HS-5 (cell line): ENCODE measurements at regions not wholly inside any gene's neighbourhood (a gene's known extent, or its start where the extent isn't known, plus 50 kb on each side); places are given as distances from the start of the nearest gene placed in this dataset.
"Not testable (repeated sequence)": the region's sequence is repeated elsewhere in the genome, so short reads cannot be mapped to it uniquely, and the experiment has no call there.

Source experiments
- DNase-seq: peaks from one replicate; pipeline ENCODE4 v3.0.0-alpha.2; 2012; ENCODE audit warnings: low read depth

GRCh38 chr5:117135851-117136250 lies 561.2 kb upstream of the SEMA6A start:
- DNase-seq = no peak

DNA sequence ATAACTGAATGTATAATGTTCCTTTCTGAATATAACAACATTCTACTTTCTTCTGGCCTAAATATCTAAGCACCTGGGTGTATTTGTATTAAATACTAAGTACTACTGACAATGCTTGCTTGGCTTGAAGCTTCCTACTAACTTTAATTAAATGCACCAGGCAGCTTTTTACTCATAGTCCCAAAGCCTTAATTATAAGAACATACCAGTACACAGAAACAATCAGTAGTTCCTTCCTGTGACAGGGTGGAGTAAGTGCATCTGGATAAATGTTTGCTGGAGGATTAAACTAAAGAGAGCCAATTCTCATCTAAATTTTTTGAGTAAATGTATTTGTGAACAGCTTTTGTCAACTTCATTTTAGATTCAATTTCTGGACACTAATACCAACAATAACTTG lies 558.6 kb upstream of the SEMA6A start:
- no peak for DNase-seq

GRCh38 chr5:117131876-117132275 lies 557.3 kb upstream of the SEMA6A start:
- no peak for DNase-seq

GRCh38 chr5:117131048-117131679 lies 556.5 kb upstream of the SEMA6A start:
- DNase-seq = no peak

GRCh38 chr5:117118499-117118898 lies 543.9 kb upstream of the SEMA6A start:
- DNase-seq = no peak

DNA sequence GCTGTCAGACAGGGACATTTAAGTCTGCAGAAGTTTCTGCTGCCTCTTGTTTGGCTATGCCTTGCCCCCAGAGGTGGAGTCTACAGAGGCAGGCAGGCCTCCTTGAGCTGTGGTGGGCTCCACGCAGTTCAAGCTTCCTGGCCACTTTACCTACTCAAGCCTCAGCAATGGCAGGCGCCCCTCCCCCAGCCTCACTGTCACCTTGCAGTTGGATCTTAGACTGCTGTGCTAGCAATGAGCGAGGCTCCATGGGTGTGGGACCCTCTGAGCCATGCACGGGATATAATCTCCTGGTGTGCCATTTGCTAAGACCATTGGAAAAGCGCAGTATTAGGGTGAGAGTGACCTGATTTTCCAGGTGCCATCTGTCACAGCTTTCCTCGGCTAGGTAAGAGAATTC lies 542.7 kb upstream of the SEMA6A start:
- not testable (repeated sequence) for DNase-seq

DNA sequence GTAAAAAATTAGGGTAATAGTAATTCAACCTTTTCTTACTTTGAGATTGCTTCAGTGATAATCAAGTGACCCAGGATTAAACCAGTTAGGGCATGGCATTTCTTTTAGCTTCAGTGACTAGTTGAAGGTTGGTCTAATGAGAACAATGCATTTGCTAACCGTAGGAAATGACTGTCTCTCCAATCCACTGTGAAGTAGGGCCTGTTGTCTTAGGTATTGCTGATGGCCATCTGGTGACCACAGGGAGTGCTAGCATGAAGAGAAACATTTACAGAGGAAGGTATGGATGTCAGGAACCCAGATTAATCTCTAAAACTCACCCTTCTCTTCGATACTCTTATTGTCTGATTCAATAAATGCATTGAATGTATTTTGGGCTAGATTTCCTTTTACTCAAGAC lies 535.9 kb upstream of the SEMA6A start:
- no peak for DNase-seq

DNA sequence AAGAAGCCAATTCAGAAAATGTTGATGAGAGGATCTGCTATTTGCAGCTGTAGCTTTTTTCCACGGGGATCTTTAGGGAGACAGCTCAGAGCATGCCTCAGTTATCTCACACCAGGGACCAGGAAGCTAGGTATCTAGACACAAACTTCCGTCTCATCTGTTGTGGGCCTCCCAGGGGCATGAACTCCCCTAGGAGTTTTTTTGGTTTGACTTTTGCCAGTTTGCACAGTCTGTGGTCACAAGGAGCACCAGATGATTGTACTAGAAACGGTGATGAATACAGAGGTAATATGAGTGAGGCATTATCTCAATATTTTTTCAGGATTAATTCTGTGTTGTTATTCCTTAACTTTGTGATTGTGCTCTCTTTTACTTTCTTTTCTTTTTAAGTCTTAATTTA lies 533.2 kb upstream of the SEMA6A start:
- DNase-seq = no peak

DNA sequence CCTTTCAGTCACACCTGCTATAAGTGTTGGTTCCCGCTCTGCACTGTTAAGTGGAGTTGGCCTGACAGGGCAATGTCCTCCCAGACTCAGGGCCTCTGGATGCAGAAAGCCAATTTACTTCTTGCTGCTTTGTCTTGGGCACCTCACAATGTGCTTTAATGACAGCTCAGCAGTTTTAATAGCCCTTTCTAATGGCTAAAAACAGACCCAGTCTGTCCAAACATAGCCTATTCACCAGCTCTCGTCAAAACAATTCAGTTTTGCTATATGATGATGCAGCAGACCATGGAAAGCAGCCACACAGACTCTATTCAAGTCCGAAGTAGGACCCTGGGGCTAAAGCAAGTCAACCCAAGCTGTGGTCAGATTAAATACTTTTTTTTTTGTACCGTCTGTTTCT lies 529.1 kb upstream of the SEMA6A start:
- no peak for DNase-seq

DNA sequence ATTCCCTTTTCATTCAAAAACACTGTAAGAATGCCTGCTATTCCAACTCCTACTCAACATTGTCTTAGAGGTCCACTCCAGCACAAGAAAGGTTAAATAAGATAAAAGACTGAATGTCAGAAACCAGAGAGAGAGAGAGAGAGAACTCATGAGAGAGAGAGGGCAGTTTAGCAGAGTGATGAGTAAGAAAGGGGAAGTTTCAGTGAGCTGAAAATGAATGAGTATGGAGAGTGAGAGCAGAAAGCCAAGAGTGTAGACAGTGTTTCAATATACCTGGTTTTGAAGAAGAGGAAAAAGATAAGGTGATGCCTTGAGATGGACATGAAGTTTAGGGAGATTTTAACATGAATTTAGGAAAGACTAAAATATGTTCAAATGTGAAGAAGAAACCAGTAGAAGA lies 528.0 kb upstream of the SEMA6A start:
- no peak for DNase-seq

- DNase-seq = no peak
These were observed 525.6 kb upstream of the SEMA6A start for GRCh38 chr5:117100176-117100575.

GRCh38 chr5:117098094-117098493 lies 523.5 kb upstream of the SEMA6A start:
- DNase-seq = no peak

DNA sequence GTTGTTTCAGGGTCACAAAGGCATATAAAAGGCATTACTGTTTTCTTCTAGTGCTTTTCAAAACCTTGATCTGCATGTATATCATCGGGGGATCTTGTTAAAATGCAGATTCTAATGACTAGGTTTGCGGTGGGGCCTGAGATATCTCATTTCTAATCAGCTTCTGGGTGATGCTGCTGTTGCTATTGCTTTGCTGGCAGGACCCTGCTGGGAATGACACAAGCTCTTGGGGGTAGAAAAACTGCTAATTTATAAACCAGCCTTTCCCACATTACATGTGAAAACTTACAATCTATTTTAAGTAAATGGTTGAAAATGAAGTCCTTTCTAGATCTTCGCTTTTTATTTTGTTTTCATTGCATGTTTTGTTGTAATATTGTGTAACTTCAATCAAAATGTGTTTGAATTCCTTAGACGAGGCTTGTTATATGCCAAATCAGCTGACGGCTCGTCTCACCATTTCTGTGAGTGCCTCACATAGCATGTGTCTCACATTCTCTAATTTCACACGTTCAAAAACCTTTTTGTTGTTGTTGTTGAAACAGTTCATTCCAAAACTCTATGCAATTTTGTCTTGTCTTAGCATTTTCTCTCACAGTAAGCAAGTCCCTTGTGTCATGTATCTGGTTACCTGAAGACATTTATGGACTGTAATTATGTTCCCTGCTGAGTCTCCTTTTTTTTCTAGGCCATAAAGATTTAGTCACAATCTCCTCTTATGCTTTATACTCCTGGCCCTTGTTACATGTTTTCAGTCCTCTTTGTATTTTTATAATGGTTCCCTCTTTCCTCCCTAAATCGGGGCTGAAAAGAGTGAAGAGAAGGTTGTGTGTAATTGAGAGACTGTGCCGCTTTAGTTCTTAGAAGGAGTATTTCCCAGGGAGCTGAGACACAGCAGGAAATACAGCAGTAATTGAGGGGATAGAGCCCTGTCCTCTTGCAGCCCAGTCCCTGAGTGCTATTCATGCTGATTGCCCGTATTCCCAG lies 521.0 kb upstream of the SEMA6A start:
- no peak for DNase-seq

GRCh38 chr5:117094114-117094815 lies 519.6 kb upstream of the SEMA6A start:
- DNase-seq = no peak

- no peak for DNase-seq
These were observed 519.0 kb upstream of the SEMA6A start for GRCh38 chr5:117093653-117094052.

GRCh38 chr5:117089001-117089400 lies 514.4 kb upstream of the SEMA6A start:
- DNase-seq = no peak

- DNase-seq = no peak
These were observed 513.6 kb upstream of the SEMA6A start for GRCh38 chr5:117088176-117088575.

DNA sequence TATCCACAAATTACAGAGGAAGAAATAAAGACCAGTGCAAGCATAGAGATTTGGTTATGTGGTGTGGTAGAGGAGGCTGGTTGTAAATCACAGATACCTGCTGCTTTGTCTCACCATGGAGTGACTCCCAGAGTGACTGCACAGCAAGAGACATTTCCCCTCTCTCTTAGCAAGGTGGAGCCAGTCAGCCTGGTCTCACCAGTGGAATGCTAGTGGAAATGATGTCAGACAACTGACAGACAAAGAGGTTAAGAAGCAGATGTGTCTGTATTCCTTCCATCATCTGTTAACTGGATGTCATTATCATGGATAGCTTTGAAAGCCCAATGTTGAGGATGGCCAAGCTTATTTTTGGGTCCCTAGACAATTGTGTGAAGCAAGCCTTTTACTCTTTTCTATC lies 509.4 kb upstream of the SEMA6A start:
- no peak for DNase-seq

- DNase-seq = no peak
These were observed 508.4 kb upstream of the SEMA6A start for GRCh38 chr5:117082977-117083376.

DNA sequence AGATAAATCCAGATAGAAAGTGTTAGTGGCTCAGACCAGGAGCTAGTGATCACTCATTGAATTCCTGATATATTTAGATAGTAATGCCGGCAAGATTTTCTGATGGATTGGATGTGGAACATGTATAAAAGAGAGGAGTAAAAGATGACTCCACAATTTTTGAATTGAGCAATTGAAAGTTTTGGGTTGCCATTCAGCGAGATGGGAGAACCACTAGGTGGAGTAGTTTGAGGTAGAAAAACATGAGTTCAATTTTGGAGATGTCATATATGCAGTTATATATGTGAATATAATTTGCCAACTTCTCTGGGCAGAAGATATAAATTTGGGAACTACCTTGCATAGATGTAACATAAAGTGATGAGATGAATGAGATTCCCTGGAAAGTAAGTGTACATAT lies 502.5 kb upstream of the SEMA6A start:
- no peak for DNase-seq

GRCh38 chr5:117072439-117072838 lies 497.8 kb upstream of the SEMA6A start:
- DNase-seq = no peak

DNA sequence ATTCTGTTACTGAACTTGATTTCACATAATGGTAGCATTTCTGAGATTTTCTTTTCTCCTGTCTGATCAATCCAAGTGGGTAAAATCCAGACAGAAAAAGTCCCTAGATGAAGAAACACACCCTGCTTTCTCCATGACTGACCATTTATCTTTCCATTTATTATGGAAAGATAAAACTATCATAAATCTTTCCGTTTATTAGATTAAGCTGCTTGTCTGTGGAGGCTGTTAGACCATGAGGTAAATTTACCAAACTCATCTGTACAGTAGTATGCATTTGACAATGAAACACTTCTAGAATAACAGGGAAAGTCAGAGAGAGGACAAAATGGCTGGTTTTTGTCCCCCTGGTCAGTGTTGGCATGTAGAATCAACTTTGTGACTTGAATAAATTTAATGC lies 491.2 kb upstream of the SEMA6A start:
- DNase-seq = no peak

DNA sequence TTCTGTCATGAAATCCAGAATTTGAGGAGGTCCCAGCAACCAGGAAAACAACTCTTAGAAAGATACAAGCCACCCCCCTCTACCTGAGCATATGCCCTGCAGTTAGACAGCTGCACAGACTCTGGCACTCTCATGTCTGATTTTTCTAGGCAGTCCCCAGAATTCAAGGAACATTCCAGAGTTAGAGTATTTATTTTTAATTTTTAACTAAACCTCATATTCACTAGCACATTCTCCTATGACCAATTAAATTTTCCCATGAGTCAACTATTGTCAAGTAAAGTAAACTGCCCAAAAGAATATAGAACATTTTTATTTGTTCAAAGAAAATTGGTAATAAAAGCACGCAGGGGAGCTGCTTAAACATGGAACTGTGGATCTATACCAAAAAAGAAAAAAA lies 490.5 kb upstream of the SEMA6A start:
- no peak for DNase-seq
